Thoracic aorta (tissue), 2 donors: ENCODE measurements at regions not wholly inside any gene's neighbourhood (a gene's known extent, or its start where the extent isn't known, plus 50 kb on each side); places are given as distances from the start of the nearest gene placed in this dataset.

ENCODE experiments used
- ATAC-seq: fragments of 150-250 bp; one replicate; pipeline ENCODE4 v1.8.0; 2017; ENCODE audit warnings: low read depth; ENCODE audit not compliant: insufficient number of reproducible peaks, low FRiP score
- DNase-seq: peaks from one replicate; pipeline ENCODE4 v3.0.0-alpha.2; 2020; ENCODE audit warnings: low spot score
- H3K27ac ChIP-seq, 2 donors: fragments of 200-600 bp; sonication (generic); 1 replicate in 1 of 2; 2 replicates in 1 of 2; pipeline ENCODE4 v1.5.1; 2016; ENCODE audit warnings: mild to moderate bottlenecking in 2 of 2, moderate library complexity in 2 of 2
- H3K27me3 ChIP-seq: fragments of 200-600 bp; sonication (generic); replicated peaks from 2 replicates; pipeline ENCODE4 v1.6.0; 2016; ENCODE audit warnings: mild to moderate bottlenecking; ENCODE audit not compliant: insufficient read depth
- H3K36me3 ChIP-seq: fragments of 200-600 bp; sonication (generic); one replicate; pipeline ENCODE4 v1.5.1; 2016
- H3K4me1 ChIP-seq, 2 donors: fragments of 200-600 bp; sonication (generic); 1 replicate in 1 of 2; 2 replicates in 1 of 2; pipeline versions ENCODE4 v1.5.1 to v1.6.0; 2016; ENCODE audit warnings: low read depth in 2 of 2, mild to moderate bottlenecking in 1 of 2; ENCODE audit not compliant: control insufficient read depth in 1 of 2
- H3K4me3 ChIP-seq: fragments of 200-600 bp; sonication (generic); 2 replicates; pipeline ENCODE4 v1.5.1; 2016; ENCODE audit warnings: mild to moderate bottlenecking
- H3K9me3 ChIP-seq: fragments of 200-600 bp; sonication (generic); 2 replicates; pipeline ENCODE4 v1.5.1; 2016
- CTCF ChIP-seq: fragments of 200-600 bp; sonication (generic); IDR thresholded peaks from one replicate; pipeline ENCODE4 v1.5.1; 2019; ENCODE audit warnings: antibody characterized with exemption

- ATAC-seq: no peak
- no peaks in the 10 kb centered on the region for H3K9me3 ChIP-seq
- TF ChIP-seq CTCF: no peak
- H3K4me3 ChIP-seq: no peak overlapping the region
- peaks cover 0 to 4% of the 10 kb centered on the region in 2 donors for H3K4me1 ChIP-seq
- no peak for DNase-seq
- H3K27me3 ChIP-seq: no peaks in the 10 kb centered on the region
- no peaks in the 10 kb centered on the region for H3K36me3 ChIP-seq
- no peak overlapping the region for H3K27ac ChIP-seq
These were observed 882.0 kb upstream of the INTU start for GRCh38 chr4:126750723-126751122.

GRCh38 chr4:126752126-126752525 lies 880.6 kb upstream of the INTU start:
- Histone ChIP-seq H3K27ac (no peak overlapping the region), H3K4me1 (peaks cover 4% of the 10 kb centered on the region in 2 donors), H3K9me3 (no peaks in the 10 kb centered on the region), H3K27me3 (no peaks in the 10 kb centered on the region), H3K36me3 (no peaks in the 10 kb centered on the region), H3K4me3 (no peak overlapping the region)
- DNase-seq (no peak), ATAC-seq (no peak)
- no peak for TF ChIP-seq CTCF

GRCh38 chr4:126752702-126753101 lies 880.1 kb upstream of the INTU start:
- Histone ChIP-seq H3K27ac (no peak overlapping the region), H3K36me3 (no peaks in the 10 kb centered on the region), H3K4me1 (peaks cover 4% of the 10 kb centered on the region in 2 donors), H3K9me3 (no peaks in the 10 kb centered on the region), H3K4me3 (no peak overlapping the region), H3K27me3 (no peaks in the 10 kb centered on the region)
- ATAC-seq: no peak
- DNase-seq: no peak
- TF ChIP-seq CTCF: no peak

- no peaks in the 10 kb centered on the region for H3K36me3 ChIP-seq
- H3K4me1 ChIP-seq: peaks cover 4% of the 10 kb centered on the region in 2 donors
- H3K4me3 ChIP-seq: no peak overlapping the region
- no peak for ATAC-seq
- no peaks in the 10 kb centered on the region for H3K27me3 ChIP-seq
- TF ChIP-seq CTCF: no peak
- no peak overlapping the region for H3K27ac ChIP-seq
- DNase-seq: no peak
- H3K9me3 ChIP-seq: no peaks in the 10 kb centered on the region
These were observed 879.2 kb upstream of the INTU start for GRCh38 chr4:126753592-126753991.

- no peak for DNase-seq
- Histone ChIP-seq H3K27ac (no peak overlapping the region), H3K27me3 (no peaks in the 10 kb centered on the region), H3K4me1 (peaks cover 3 to 4% of the 10 kb centered on the region in 2 donors), H3K36me3 (no peaks in the 10 kb centered on the region), H3K9me3 (no peaks in the 10 kb centered on the region), H3K4me3 (no peak overlapping the region)
- no peak for TF ChIP-seq CTCF
- no peak for ATAC-seq
These were observed 877.3 kb upstream of the INTU start for GRCh38 chr4:126755506-126755905.
